ENCODE measurements at regions not wholly inside any gene's neighbourhood (a gene's known extent, or its start where the extent isn't known, plus 50 kb on each side); places are given as distances from the start of the nearest gene placed in this dataset.

DNA sequence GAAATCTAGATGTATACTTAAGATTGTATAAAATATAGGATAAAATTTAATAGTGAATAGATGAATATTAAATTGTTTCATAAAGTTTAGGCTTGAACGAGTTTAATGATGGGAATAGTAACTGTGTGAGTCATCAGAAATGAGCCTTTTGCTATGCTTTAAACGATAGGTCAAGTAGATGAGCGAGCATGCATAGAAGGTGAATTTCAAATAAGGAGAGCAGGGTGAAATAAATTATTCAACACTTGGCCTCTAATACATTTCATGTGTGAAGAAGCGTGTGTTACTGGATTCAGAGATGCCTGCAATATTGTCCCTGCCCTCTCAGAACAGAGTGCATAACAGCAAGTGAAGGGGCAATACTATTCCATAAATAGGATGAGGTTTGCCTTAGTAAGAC, 74.4 kb upstream of the EYA4 start:
- H3K9me3 ChIP-seq: no peaks in the 10 kb centered on the region
- no peaks in the 10 kb centered on the region for H3K4me1 ChIP-seq (replicated peaks)
- H3K36me3 ChIP-seq: no peaks in the 10 kb centered on the region
- H3K4me3 ChIP-seq: no peak overlapping the region
- WGBS: 63% methylated on average over 4 of the region's 4 CpGs
- no peak overlapping the region for H3K27ac ChIP-seq
- intact Hi-C loops (cut with DNase I): no loop called here
- DNase-seq (ENCODE audit: low spot score): no peak
- H3K27me3 ChIP-seq (replicated peaks; ENCODE audit: insufficient read depth): no peaks in the 10 kb centered on the region
- TF ChIP-seq, protein P1, sequence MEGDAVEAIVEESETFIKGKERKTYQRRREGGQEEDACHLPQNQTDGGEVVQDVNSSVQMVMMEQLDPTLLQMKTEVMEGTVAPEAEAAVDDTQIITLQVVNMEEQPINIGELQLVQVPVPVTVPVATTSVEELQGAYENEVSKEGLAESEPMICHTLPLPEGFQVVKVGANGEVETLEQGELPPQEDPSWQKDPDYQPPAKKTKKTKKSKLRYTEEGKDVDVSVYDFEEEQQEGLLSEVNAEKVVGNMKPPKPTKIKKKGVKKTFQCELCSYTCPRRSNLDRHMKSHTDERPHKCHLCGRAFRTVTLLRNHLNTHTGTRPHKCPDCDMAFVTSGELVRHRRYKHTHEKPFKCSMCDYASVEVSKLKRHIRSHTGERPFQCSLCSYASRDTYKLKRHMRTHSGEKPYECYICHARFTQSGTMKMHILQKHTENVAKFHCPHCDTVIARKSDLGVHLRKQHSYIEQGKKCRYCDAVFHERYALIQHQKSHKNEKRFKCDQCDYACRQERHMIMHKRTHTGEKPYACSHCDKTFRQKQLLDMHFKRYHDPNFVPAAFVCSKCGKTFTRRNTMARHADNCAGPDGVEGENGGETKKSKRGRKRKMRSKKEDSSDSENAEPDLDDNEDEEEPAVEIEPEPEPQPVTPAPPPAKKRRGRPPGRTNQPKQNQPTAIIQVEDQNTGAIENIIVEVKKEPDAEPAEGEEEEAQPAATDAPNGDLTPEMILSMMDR (IDR thresholded peaks at IDR 0.05): no peak
- TF ChIP-seq POLR2A (IDR thresholded peaks at IDR 0.05) (no peak), POLR2AphosphoS5 (IDR thresholded peaks at IDR 0.05) (no peak)

DNA sequence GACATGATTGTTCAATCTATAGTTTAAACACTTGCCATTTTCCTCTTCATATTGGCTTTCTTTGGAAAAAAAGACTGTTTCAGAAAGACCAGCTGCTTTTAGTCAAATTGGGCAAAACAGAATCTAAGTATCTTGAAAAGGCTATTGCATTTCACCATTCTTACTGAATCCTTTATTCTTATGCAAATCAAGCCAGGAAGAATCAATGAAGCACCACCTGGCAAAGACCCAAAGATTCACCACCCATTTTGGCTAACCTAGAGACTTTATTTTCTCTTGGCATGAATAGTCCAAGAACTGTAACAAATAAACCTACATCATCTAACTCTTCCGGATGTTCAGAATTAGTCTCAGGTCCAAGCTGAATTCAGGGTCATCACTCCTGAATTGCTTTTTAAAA, 71.3 kb upstream of the EYA4 start:
- WGBS: 46% methylated on average over 1 of the region's 1 CpG
- Histone ChIP-seq H3K27me3 (replicated peaks; ENCODE audit: insufficient read depth) (no peaks in the 10 kb centered on the region), H3K27ac (no peak overlapping the region), H3K9me3 (no peaks in the 10 kb centered on the region), H3K36me3 (no peaks in the 10 kb centered on the region), H3K4me1 (replicated peaks) (no peaks in the 10 kb centered on the region), H3K4me3 (no peak overlapping the region)
- TF ChIP-seq POLR2AphosphoS5 (IDR thresholded peaks at IDR 0.05) (no peak), POLR2A (IDR thresholded peaks at IDR 0.05) (no peak)
- TF ChIP-seq, protein P1 (IDR thresholded peaks at IDR 0.05): no peak
- DNase-seq (ENCODE audit: low spot score): no peak
- intact Hi-C loops (cut with DNase I): no loop called here

DNA sequence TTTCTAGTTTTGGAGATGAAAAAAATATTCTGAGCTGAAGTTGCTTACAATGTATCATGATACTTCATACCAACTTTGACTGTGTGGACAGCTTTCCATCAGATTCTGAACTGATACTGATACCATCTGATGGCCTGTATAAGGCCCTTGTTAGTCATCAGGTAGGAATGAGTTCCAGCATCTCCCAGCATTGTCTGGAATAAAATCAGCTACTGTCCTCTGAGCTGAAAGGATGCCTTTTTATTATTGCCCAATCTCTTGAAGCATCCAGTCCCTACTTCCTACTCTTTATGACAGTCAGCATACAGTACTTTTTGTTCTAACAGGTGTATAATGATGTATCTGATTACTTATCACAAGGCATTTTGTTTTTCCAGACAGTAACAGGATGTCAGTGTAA, 70.6 kb upstream of the EYA4 start:
- H3K4me3 ChIP-seq: no peak overlapping the region
- DNase-seq (ENCODE audit: low spot score): no peak

DNA sequence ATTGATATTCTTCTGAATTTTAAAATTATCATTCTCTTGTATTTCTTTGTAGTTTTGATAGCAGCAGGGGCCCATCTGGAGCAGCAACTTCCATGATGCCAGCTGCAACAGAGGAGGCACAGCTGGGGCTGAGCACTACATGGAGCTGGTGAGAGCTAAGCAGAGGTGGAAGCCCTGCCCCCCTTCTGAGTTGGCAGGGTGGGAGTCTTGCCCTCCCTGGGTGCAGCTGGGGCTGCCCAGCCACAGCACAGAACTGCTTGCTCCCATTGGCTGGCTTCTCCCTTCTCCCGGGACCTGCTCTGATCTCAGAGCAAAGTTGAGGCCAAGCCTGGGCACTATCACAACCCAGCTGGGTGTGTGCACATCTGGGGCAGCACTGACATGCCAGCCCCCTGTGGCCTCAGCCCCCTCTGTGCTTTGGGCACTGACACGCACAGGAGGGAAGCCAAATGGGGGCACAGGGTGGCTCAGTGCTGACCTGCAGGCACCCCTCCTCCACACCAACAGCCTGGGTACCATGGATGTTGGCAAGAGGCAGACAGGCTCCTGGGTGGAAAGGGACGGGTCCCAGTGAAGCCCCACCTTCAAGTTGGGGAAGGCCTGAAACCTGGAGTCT, 69.1 kb upstream of the EYA4 start:
- 95% methylated on average over 3 of the region's 3 CpGs for WGBS
- H3K27me3 ChIP-seq (replicated peaks; ENCODE audit: insufficient read depth): no peaks in the 10 kb centered on the region
- H3K9me3 ChIP-seq: no peaks in the 10 kb centered on the region
- no peaks in the 10 kb centered on the region for H3K36me3 ChIP-seq
- H3K4me1 ChIP-seq (replicated peaks): no peaks in the 10 kb centered on the region
- TF ChIP-seq, protein P1 (IDR thresholded peaks at IDR 0.05): no peak
- TF ChIP-seq POLR2A (IDR thresholded peaks at IDR 0.05): no peak
- TF ChIP-seq POLR2AphosphoS5 (IDR thresholded peaks at IDR 0.05): no peak
- DNase-seq (ENCODE audit: low spot score): no peak
- no peak overlapping the region for H3K27ac ChIP-seq
- intact Hi-C loops (cut with DNase I): no loop called here
- H3K4me3 ChIP-seq: no peak overlapping the region

More for the DNA sequence above, 70.6 kb upstream of the EYA4 start:
- Histone ChIP-seq H3K36me3 (no peaks in the 10 kb centered on the region), H3K9me3 (no peaks in the 10 kb centered on the region), H3K27me3 (replicated peaks; ENCODE audit: insufficient read depth) (no peaks in the 10 kb centered on the region), H3K4me1 (replicated peaks) (no peaks in the 10 kb centered on the region), H3K27ac (no peak overlapping the region)
- TF ChIP-seq, protein P1 (IDR thresholded peaks at IDR 0.05): no peak
- TF ChIP-seq POLR2AphosphoS5 (IDR thresholded peaks at IDR 0.05) (no peak), POLR2A (IDR thresholded peaks at IDR 0.05) (no peak)
- intact Hi-C loops (cut with DNase I): no loop called here

DNA sequence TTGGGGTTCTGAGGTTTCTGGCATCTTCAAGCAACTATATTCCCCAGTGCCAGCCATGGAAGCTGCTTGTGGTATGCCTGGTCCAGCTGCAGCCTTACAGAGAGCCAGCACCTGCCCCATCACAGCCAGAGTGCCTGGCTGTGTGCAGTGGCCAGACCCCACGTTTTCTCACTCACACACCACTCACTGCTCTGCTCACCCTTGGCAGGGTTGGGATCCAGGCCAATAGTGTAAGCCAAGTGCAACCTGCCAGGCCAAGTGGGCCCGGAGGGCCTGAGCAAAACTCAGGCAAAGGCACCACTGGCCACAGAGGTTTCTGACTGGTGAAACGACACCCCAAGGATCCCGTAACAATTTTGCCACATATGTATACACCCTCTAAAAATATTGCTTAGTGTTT, 67.9 kb upstream of the EYA4 start:
- intact Hi-C loops (cut with DNase I): no loop called here
- no peaks in the 10 kb centered on the region for H3K36me3 ChIP-seq
- TF ChIP-seq POLR2A (IDR thresholded peaks at IDR 0.05) (no peak), POLR2AphosphoS5 (IDR thresholded peaks at IDR 0.05) (no peak)
- TF ChIP-seq, protein P1 (IDR thresholded peaks at IDR 0.05): no peak
- DNase-seq (ENCODE audit: low spot score): no peak
- H3K27ac ChIP-seq: no peak overlapping the region
- H3K4me1 ChIP-seq (replicated peaks): no peaks in the 10 kb centered on the region
- no peaks in the 10 kb centered on the region for H3K9me3 ChIP-seq
- no peaks in the 10 kb centered on the region for H3K27me3 ChIP-seq (replicated peaks; ENCODE audit: insufficient read depth)
- 86% methylated on average over 4 of the region's 4 CpGs for WGBS
- H3K4me3 ChIP-seq: no peak overlapping the region

All from prostate gland (tissue), 2 donors.